ENCODE measurements at regions not wholly inside any gene's neighbourhood (a gene's known extent, or its start where the extent isn't known, plus 50 kb on each side); places are given as distances from the start of the nearest gene placed in this dataset.

DNA sequence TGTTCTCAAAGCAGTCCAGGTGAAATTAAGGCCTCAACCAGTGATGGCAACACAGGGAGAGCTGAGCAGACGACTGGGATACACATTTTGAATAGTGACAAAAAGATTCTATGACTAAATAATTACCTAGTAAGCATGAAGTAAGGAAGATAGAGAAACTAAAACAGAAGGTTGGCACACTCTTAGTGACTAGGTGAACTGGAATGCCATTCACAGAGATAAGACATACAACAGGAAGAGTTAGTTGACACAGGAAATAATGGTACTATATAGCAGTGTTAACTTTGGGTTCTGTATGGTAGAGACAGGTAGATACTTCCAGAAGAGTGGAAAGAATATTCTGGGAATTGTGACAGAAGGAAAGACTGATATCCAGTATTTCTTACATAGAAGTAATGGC is 181.8 kb upstream of the NT5C1B start:
- no peak for DNase-seq
- no peak overlapping the region for H3K27ac ChIP-seq (ENCODE audit: low read depth in 1 of 2, low read length in 2 of 2)
- no peaks in the 10 kb centered on the region for H3K27me3 ChIP-seq (ENCODE audit: control insufficient read depth in 2 of 2, insufficient read depth in 2 of 2, low read length in 2 of 2)
- no peaks in the 10 kb centered on the region for H3K36me3 ChIP-seq (replicated peaks in 1 of 2; ENCODE audit: control insufficient read depth in 1 of 2, insufficient read depth in 2 of 2, low read length in 2 of 2)
- Mint-ChIP-seq H3K4me3 (no peak overlapping the region), H3K27me3 (ENCODE audit: low read depth in 3 of 3) (peaks cover 0 to 1% (median 0%) of the 10 kb centered on the region in 3 donors), H3K9me3 (peaks cover 0 to 21% (median 8%) of the 10 kb centered on the region in 7 donors), H3K27ac (no peak overlapping the region), H3K4me1 (no peaks in the 10 kb centered on the region), H3K36me3 (no peaks in the 10 kb centered on the region)
- no peaks in the 10 kb centered on the region for H3K79me2 ChIP-seq (ENCODE audit: insufficient read depth, low read length)
- no peaks in the 10 kb centered on the region for H3K4me1 ChIP-seq (ENCODE audit: control insufficient read depth in 1 of 2, insufficient read depth in 2 of 2, low read length in 2 of 2)
- no peaks in the 10 kb centered on the region for H4K20me1 ChIP-seq (ENCODE audit: insufficient read depth, low read length)
- H3K9me3 ChIP-seq (replicated peaks in 1 of 2; ENCODE audit: control insufficient read depth in 1 of 2, insufficient read depth in 1 of 2, low read length in 2 of 2), result peaks cover 0 to 12% of the 10 kb centered on the region in 2 donors
- H3K9ac ChIP-seq (ENCODE audit: insufficient read depth, low read length, poor library complexity, severe bottlenecking), result no peak overlapping the region
- no peak for TF ChIP-seq CTCF (IDR thresholded peaks at IDR 0.05)
- H3K4me3 ChIP-seq (replicated peaks in 1 of 3; ENCODE audit: low read depth in 2 of 3, low read length in 3 of 3), result no peak overlapping the region
- no CpG with 5 or more reads among the region's 1 CpG for WGBS (ENCODE audit: insufficient coverage)
- intact Hi-C loops (cut with micrococcal nuclease), result no loop called here
- H3K4me2 ChIP-seq (replicated peaks; ENCODE audit: extremely low read depth, low read length, poor library complexity, severe bottlenecking), result no peak overlapping the region
- H2AFZ ChIP-seq (ENCODE audit: insufficient read depth, low read depth, low read length, poor library complexity, severe bottlenecking), result no peak overlapping the region

DNA sequence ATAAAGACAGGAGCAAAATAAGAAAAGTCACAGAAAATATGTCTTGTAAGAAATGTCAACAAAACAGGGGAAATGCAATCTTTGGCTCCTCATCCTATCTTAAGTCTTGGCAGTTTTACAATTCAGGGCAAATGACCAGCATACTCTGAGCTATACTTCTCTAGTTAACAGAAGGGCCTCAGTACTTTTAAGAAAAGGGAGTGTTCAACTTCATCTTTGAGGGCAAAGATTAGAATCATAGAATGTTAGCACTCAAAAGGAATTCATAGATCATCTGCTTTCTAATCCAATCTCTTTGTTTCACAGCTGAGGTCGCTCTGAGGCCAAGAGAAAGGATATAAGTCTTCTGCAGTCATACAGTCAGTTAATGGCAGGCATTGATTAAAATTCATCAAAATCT is 174.0 kb upstream of the NT5C1B start:
- Histone ChIP-seq H3K9me3 (replicated peaks in 1 of 2; ENCODE audit: control insufficient read depth in 1 of 2, insufficient read depth in 1 of 2, low read length in 2 of 2) (no peaks in the 10 kb centered on the region), H3K9ac (ENCODE audit: insufficient read depth, low read length, poor library complexity, severe bottlenecking) (no peak overlapping the region), H3K79me2 (ENCODE audit: insufficient read depth, low read length) (no peaks in the 10 kb centered on the region), H3K36me3 (replicated peaks in 1 of 2; ENCODE audit: control insufficient read depth in 1 of 2, insufficient read depth in 2 of 2, low read length in 2 of 2) (no peaks in the 10 kb centered on the region), H3K4me1 (ENCODE audit: control insufficient read depth in 1 of 2, insufficient read depth in 2 of 2, low read length in 2 of 2) (no peaks in the 10 kb centered on the region), H3K4me2 (replicated peaks; ENCODE audit: extremely low read depth, low read length, poor library complexity, severe bottlenecking) (no peak overlapping the region), H3K27ac (ENCODE audit: low read depth in 1 of 2, low read length in 2 of 2) (no peak overlapping the region), H3K27me3 (ENCODE audit: control insufficient read depth in 2 of 2, insufficient read depth in 2 of 2, low read length in 2 of 2) (no peaks in the 10 kb centered on the region), H2AFZ (ENCODE audit: insufficient read depth, low read depth, low read length, poor library complexity, severe bottlenecking) (no peak overlapping the region), H4K20me1 (ENCODE audit: insufficient read depth, low read length) (no peaks in the 10 kb centered on the region), H3K4me3 (replicated peaks in 1 of 3; ENCODE audit: low read depth in 2 of 3, low read length in 3 of 3) (no peak overlapping the region)
- Mint-ChIP-seq H3K4me3 (no peak overlapping the region), H3K27me3 (ENCODE audit: low read depth in 3 of 3) (no peaks in the 10 kb centered on the region), H3K9me3 (peaks cover 0 to 11% (median 1%) of the 10 kb centered on the region in 7 donors), H3K36me3 (no peaks in the 10 kb centered on the region), H3K27ac (no peak overlapping the region), H3K4me1 (no peaks in the 10 kb centered on the region)
- intact Hi-C loops (cut with micrococcal nuclease), result no loop called here
- TF ChIP-seq CTCF (IDR thresholded peaks at IDR 0.05), result no peak
- no peak for DNase-seq
- WGBS (ENCODE audit: insufficient coverage), result no CpG with 5 or more reads among the region's 1 CpG

Data from CD14-positive monocyte (primary cell).